SU-DHL-6 (cell line): ENCODE measurements at regions not wholly inside any gene's neighbourhood (a gene's known extent, or its start where the extent isn't known, plus 50 kb on each side); places are given as distances from the start of the nearest gene placed in this dataset.
"Not testable (repeated sequence)": the region's sequence is repeated elsewhere in the genome, so short reads cannot be mapped to it uniquely, and the experiment has no call there.

Experiments used
- H2AFZ ChIP-seq: fragments of 200-600 bp; sonication (generic); 2 replicates; pipeline ENCODE4 v1.6.1; 2014; ENCODE audit warnings: low read depth, mild to moderate bottlenecking, moderate library complexity, mixed read lengths, antibody characterized with exemption, low read length; ENCODE audit not compliant: severe bottlenecking
- H3F3A ChIP-seq: fragments of 200-600 bp; shearing (Covaris generic); 2 replicates; pipeline ENCODE4 v1.6.0; 2016; ENCODE audit warnings: antibody characterized with exemption, mild to moderate bottlenecking; ENCODE audit not compliant: insufficient read depth
- H3K27ac ChIP-seq: fragments of 200-600 bp; sonication (generic); 2 replicates; pipeline ENCODE4 v1.5.1; 2016; ENCODE audit warnings: low read depth, mild to moderate bottlenecking, low read length, moderate library complexity, mixed read lengths
- H3K27me3 ChIP-seq: fragments of 200-600 bp; sonication (generic), shearing (Covaris generic); 2 replicates; pipeline ENCODE4 v1.6.0; 2014; ENCODE audit warnings: mild to moderate bottlenecking, low read length
- H3K36me3 ChIP-seq: fragments of 200-600 bp; sonication (generic); 2 replicates; pipeline ENCODE4 v1.6.1; 2014; ENCODE audit warnings: mild to moderate bottlenecking, low read length, mixed read lengths
- H3K4me2 ChIP-seq: fragments of 300-600, 200-600 bp; shearing (Covaris generic), sonication (generic); 2 replicates; pipeline ENCODE4 v1.6.0; 2014; ENCODE audit warnings: low read length, low read depth, mild to moderate bottlenecking; ENCODE audit not compliant: poor library complexity, severe bottlenecking
- H3K4me3 ChIP-seq: fragments of 200-600 bp; sonication (generic); 2 replicates; pipeline ENCODE4 v1.5.1; 2014; ENCODE audit warnings: antibody characterized with exemption, low read length, mild to moderate bottlenecking, mixed read lengths; ENCODE audit not compliant: insufficient read depth, poor library complexity, severe bottlenecking
- H3K79me2 ChIP-seq: fragments of 200-600 bp; sonication (generic); 2 replicates; pipeline ENCODE4 v1.6.1; 2014; ENCODE audit warnings: mild to moderate bottlenecking, low read length, moderate library complexity; ENCODE audit not compliant: insufficient read depth
- H3K9ac ChIP-seq: fragments of 200-600 bp; sonication (generic); 2 replicates; pipeline ENCODE4 v1.7.0; 2014; ENCODE audit warnings: mild to moderate bottlenecking, low read length
- H3K9me2 ChIP-seq: fragments of 200-600 bp; sonication (generic); replicated peaks from 2 replicates; pipeline ENCODE4 v1.6.1; 2014; ENCODE audit warnings: low read length; ENCODE audit not compliant: insufficient read depth
- H3K9me3 ChIP-seq: fragments of 200-600 bp; sonication (generic); 2 replicates; pipeline ENCODE4 v1.6.1; 2014; ENCODE audit warnings: low read length, mixed read lengths; ENCODE audit not compliant: insufficient read depth
- H4K20me1 ChIP-seq: fragments of 200-600 bp; sonication (generic); 2 replicates; pipeline ENCODE4 v1.6.1; 2014; ENCODE audit warnings: low read depth, mild to moderate bottlenecking, antibody characterized with exemption, low read length, moderate library complexity, mixed read lengths
- CTCF ChIP-seq: fragments of 200-600 bp; sonication (generic); IDR thresholded peaks from one replicate; pipeline ENCODE4 v1.5.1; 2017; ENCODE audit warnings: antibody characterized with exemption, mild to moderate bottlenecking, low read length, moderate library complexity; ENCODE audit not compliant: insufficient read depth, poor library complexity, severe bottlenecking
- EZH2phosphoT487 ChIP-seq: fragments of 200-600 bp; sonication (generic), shearing (Covaris generic); conservative IDR thresholded peaks from 2 replicates; pipeline ENCODE4 v1.6.1; 2018; ENCODE audit warnings: mild to moderate bottlenecking, antibody characterized with exemption, low read length, moderate library complexity, mixed read lengths

- Histone ChIP-seq H3K79me2 (no peaks in the 10 kb centered on the region), H3K27ac (no peak overlapping the region), H3K36me3 (no peaks in the 10 kb centered on the region), H4K20me1 (no peaks in the 10 kb centered on the region), H3K4me2 (no peak overlapping the region), H2AFZ (no peak overlapping the region), H3K9ac (no peak overlapping the region), H3K9me3 (no peaks in the 10 kb centered on the region), H3K9me2 (no peaks in the 10 kb centered on the region), H3F3A (no peaks in the 10 kb centered on the region), H3K4me3 (no peak overlapping the region), H3K27me3 (no peaks in the 10 kb centered on the region)
- TF ChIP-seq CTCF: no peak
- TF ChIP-seq EZH2phosphoT487: no peak
Observed at GRCh38 chr11:134840945-134841344, 428.9 kb upstream of the B3GAT1 start.

GRCh38 chr11:134840165-134840564, 428.1 kb upstream of the B3GAT1 start:
- not testable (repeated sequence) for H3K9me2 ChIP-seq, H2AFZ ChIP-seq, H3K4me3 ChIP-seq, H3F3A ChIP-seq, H3K9me3 ChIP-seq, H3K9ac ChIP-seq, H3K27me3 ChIP-seq, H4K20me1 ChIP-seq, H3K4me2 ChIP-seq, H3K79me2 ChIP-seq, H3K36me3 ChIP-seq, H3K27ac ChIP-seq

- Histone ChIP-seq H3K27me3 (no peaks in the 10 kb centered on the region), H3K9me2 (no peaks in the 10 kb centered on the region), H3K27ac (no peak overlapping the region), H3K4me2 (no peak overlapping the region), H2AFZ (no peak overlapping the region), H3K9me3 (no peaks in the 10 kb centered on the region), H4K20me1 (no peaks in the 10 kb centered on the region), H3K36me3 (no peaks in the 10 kb centered on the region), H3K9ac (no peak overlapping the region), H3F3A (no peaks in the 10 kb centered on the region), H3K79me2 (no peaks in the 10 kb centered on the region), H3K4me3 (no peak overlapping the region)
- TF ChIP-seq EZH2phosphoT487 (no peak), CTCF (no peak)
Observed at GRCh38 chr11:134838708-134839107, 426.7 kb upstream of the B3GAT1 start.

GRCh38 chr11:134837887-134838232, 425.8 kb upstream of the B3GAT1 start:
- no peaks in the 10 kb centered on the region for H3F3A ChIP-seq
- no peaks in the 10 kb centered on the region for H4K20me1 ChIP-seq
- no peaks in the 10 kb centered on the region for H3K27me3 ChIP-seq
- no peak overlapping the region for H3K4me3 ChIP-seq
- no peak for TF ChIP-seq EZH2phosphoT487
- no peak for TF ChIP-seq CTCF
- H3K9me2 ChIP-seq: no peaks in the 10 kb centered on the region
- H2AFZ ChIP-seq: no peak overlapping the region
- H3K36me3 ChIP-seq: no peaks in the 10 kb centered on the region
- H3K9ac ChIP-seq: no peak overlapping the region
- H3K79me2 ChIP-seq: no peaks in the 10 kb centered on the region
- H3K4me2 ChIP-seq: no peak overlapping the region
- H3K9me3 ChIP-seq: no peaks in the 10 kb centered on the region
- no peak overlapping the region for H3K27ac ChIP-seq
